ENCODE measurements at regions not wholly inside any gene's neighbourhood (a gene's known extent, or its start where the extent isn't known, plus 50 kb on each side); places are given as distances from the start of the nearest gene placed in this dataset.
A peak's percentile ranks its signal among the peaks of the same experiment; 100 is the strongest.
"Not testable (repeated sequence)": the region's sequence is repeated elsewhere in the genome, so short reads cannot be mapped to it uniquely, and the experiment has no call there.

DNA sequence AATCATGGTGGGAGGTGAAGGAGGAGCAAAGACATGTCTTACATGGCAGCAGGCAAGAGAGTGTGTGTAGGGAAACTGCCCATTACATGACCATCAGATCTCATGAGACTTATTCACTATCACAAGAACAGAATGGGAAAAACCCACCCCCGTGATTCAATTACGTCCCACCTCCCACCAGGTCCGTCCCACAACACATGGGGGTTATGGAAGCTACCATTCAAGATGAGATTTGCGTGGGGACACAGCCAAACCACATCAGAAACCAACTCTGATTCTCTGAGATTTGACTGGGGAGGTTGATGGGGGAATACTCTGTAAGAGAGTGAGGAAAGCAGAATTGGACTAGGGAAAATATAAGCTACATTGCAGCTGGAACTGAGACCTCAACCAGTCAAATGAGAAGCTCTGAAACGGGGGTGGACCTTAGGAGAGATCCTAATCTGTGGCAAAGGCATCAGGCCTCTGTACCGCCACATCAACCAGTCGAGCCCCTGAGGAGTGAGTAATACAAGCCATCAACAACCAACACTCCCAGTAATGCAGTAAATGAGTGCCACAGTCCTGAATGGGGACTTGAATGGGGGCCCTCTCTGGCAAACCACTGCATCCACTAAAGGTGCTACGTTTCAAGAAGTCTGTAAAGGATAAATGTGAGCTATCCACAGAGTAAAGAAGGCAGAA is 207.9 kb upstream of the GADL1 start:
- DNase-seq: no peak

- DNase-seq: no peak
Observed at GRCh38 chr3:31103181-31103580, 208.7 kb upstream of the GADL1 start.

DNA sequence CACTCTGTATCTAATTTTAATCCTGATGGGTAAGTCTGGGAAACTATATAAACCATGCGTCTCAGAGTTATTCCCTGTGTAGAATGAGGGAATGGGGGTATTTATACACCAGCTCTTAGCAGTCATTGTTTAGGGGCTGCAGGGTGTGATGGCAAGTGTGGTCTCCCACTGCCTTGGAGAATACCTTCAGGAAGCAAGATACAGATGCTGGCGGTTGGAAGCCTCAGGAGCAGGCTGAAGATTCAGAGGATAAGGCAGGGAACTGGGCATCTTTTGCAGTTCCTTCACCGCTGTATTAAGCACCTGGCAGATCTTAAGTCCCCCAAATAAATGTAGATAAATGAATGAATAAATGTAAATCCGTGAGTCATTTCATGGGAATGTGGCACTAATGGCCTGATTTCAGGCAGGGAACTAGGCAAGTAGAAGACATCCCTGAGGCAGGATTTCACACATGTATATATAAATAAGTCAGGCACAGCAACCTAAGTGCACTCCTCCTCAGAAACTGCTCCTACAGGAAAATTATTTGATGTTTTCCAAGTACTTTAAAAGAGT is 209.2 kb upstream of the GADL1 start:
- DNase-seq: no peak

DNA sequence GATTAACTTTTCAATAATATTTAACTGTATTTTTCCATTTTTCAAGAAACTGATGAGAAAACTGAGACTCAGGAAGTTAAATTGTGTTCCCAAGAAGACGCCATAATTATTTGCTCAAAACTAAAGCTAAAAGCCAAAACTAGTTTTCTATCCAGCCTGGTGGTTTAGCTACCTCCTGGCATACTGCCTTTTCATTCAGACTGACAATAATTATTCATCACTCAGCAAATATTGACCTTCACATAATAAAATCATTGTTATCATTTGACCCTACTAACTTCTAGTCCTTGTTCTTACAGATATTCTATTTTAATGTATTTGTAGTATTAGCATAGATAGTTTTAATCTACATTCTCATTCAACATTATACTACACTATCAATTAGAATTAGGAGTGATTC is 210.6 kb upstream of the GADL1 start:
- no peak for DNase-seq

- DNase-seq: no peak
Observed at GRCh38 chr3:31105438-31106077, 211.1 kb upstream of the GADL1 start.

- DNase-seq: no peak
Observed at GRCh38 chr3:31106204-31106603, 211.7 kb upstream of the GADL1 start.

DNA sequence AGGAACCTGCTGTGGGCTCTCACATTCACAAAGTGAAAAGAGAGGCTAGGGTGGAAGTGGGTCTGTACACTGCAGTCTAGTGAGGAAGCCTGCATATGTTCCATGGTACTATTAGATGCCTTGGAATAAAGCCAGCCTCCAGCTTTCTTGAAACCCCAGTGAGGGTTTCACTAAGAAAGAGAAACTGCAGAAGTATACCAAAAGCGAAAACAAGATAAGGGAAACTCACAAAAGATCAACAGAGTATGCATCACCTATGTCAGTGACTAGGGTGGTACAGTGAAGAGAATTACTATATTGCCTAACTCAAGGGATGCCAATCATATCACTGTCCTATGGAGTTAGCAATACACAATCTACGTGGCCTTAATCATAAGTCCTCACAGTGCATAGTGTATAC is 212.5 kb upstream of the GADL1 start:
- no peak for DNase-seq

GRCh38 chr3:31114929-31115283 is 220.4 kb upstream of the GADL1 start:
- DNase-seq: no peak

DNA sequence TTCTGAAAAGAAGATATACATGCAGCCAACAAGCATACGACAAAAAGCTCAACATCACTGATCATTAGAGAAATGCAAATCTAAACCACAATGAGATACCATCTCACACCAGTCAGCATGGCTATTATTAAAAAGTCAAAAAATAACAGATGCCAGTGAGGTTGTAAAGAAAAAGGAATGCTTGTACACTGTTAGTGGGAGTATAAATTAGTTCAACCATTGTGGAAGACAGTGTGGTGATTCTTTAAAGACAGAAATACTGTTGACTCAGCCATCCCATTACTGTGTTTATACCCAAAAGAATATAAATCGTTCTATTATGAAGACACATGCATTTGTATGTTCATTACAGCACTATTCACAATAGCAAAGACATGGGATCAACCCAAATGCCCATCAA is 221.1 kb upstream of the GADL1 start:
- DNase-seq: not testable (repeated sequence)

- DNase-seq: no peak
Observed at GRCh38 chr3:31116651-31117050, 222.2 kb upstream of the GADL1 start.

- no peak for DNase-seq
Observed at GRCh38 chr3:31117854-31118253, 223.4 kb upstream of the GADL1 start.

- DNase-seq: no peak
Observed at GRCh38 chr3:31124373-31124772, 229.9 kb upstream of the GADL1 start.

GRCh38 chr3:31125413-31126020 is 231.1 kb upstream of the GADL1 start:
- no peak for DNase-seq

DNA sequence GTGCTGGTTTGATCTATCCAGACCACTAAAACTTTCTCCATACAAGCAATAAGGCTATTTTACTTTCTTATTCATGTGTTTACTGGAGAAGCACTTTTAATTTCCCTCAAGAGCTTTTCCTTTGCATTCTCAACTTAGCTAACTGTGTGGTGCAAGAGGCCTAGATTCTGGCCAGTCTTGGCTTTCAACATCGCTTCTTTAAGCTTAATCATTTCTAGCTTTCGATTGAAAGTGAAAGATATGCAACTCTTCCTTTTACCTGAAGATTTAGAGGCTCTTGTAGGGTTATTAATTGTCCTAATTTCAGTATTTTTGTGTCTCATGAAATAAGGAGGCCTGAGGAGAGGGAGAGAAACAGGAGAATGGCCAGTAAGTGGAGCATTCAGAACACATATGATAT is 234.8 kb upstream of the GADL1 start:
- DNase-seq: no peak

- DNase-seq: peak; percentile 20
Observed at GRCh38 chr3:31132132-31132769, 237.8 kb upstream of the GADL1 start.

GRCh38 chr3:31133541-31133940 is 239.1 kb upstream of the GADL1 start:
- DNase-seq: no peak

- DNase-seq: no peak
Observed at GRCh38 chr3:31135546-31135945, 241.1 kb upstream of the GADL1 start.

DNA sequence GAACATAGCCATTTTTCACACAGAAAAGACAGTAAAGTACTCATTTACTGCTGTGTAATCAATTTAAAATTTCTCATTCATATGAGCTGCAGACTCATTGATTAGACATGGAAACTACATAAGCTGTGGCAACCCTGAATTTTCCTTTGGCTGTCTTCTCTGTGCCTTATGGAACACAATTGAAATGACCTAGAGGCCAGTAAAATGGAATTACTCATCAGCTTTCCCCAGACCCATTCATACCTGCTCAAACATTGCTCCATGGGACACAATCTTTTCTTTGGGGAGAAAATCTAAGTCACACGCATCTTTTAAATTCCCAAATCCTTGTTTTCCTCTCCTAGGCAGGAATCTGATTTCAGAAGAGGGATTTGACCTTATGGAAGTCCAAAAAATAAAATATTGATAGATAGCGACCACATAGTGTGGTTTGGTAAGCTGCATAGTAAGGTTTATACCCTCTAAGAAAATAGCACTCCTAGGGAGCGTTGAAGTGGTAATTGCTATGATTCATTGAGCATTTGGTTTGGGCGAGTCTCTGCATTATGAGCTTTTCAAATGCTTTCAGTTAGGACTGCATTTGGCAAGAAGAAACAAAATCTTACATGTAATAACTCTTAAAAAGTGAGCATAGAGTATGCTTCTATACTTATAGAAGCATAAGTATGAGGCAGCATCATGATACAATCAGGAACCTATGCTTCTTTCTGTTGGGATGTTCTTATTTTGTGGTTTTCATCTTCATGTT is 243.4 kb upstream of the GADL1 start:
- DNase-seq: no peak

- no peak for DNase-seq
Observed at GRCh38 chr3:31140470-31140869, 246.0 kb upstream of the GADL1 start.

- DNase-seq: peak; percentile 66
Observed at GRCh38 chr3:31142139-31142538, 247.7 kb upstream of the GADL1 start.

GRCh38 chr3:31142543-31142942 is 248.1 kb upstream of the GADL1 start:
- no peak for DNase-seq

DNA sequence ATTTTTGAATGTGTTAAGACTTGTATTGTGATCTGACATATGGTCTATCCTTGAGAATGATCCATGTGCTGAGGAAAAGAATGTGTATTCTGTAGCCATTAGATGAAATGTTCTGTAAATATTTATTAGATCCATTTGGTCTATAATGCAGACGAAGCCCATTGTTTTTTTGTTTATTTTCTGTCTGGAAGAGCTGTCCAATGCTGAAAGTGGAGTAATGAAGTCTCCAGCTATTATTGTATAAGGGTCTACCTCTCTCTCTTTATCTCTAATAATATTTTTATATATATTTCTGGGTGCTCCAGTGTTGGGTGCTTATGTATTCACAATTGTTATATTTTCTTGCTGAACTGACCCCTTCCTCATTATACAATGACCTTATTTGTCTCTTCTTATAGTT is 250.6 kb upstream of the GADL1 start:
- DNase-seq: no peak

- no peak for DNase-seq
Observed at GRCh38 chr3:31147550-31147949, 253.1 kb upstream of the GADL1 start.

All from NCI-H345 (cell line).